UCSD-AML1 (cell line): ENCODE measurements at regions not wholly inside any gene's neighbourhood (a gene's known extent, or its start where the extent isn't known, plus 50 kb on each side); places are given as distances from the start of the nearest gene placed in this dataset.
A peak's percentile ranks its signal among the peaks of the same experiment; 100 is the strongest.
"Not testable (repeated sequence)": the region's sequence is repeated elsewhere in the genome, so short reads cannot be mapped to it uniquely, and the experiment has no call there.

Experiments
- DNase-seq: peaks from one replicate; lab custom pipeline; 2025; ENCODE audit not compliant: unreplicated experiment; lab: John Stamatoyannopoulos, UW

GRCh38 chr10:126722726-126723125, 52.2 kb upstream of the C10orf90 start:
- no peak for DNase-seq

- no peak for DNase-seq
These were observed 52.7 kb upstream of the C10orf90 start for GRCh38 chr10:126723226-126723625.

GRCh38 chr10:126729314-126729870, 58.9 kb upstream of the C10orf90 start:
- no peak for DNase-seq

- DNase-seq = no peak
These were observed 60.5 kb upstream of the C10orf90 start for GRCh38 chr10:126730856-126731609.

- no peak for DNase-seq
These were observed 61.1 kb upstream of the C10orf90 start for GRCh38 chr10:126731610-126731990.

GRCh38 chr10:126732308-126732707, 61.8 kb upstream of the C10orf90 start:
- no peak for DNase-seq

- no peak for DNase-seq
These were observed 62.4 kb upstream of the C10orf90 start for GRCh38 chr10:126732868-126733267.

GRCh38 chr10:126734015-126734414, 63.5 kb upstream of the C10orf90 start:
- no peak for DNase-seq

GRCh38 chr10:126734967-126735366, 64.5 kb upstream of the C10orf90 start:
- DNase-seq = no peak

- no peak for DNase-seq
These were observed 65.6 kb upstream of the C10orf90 start for GRCh38 chr10:126736142-126736541.

GRCh38 chr10:126736727-126737126, 66.2 kb upstream of the C10orf90 start:
- no peak for DNase-seq

GRCh38 chr10:126738001-126738400, 67.5 kb upstream of the C10orf90 start:
- no peak for DNase-seq

GRCh38 chr10:126744571-126744970, 74.1 kb upstream of the C10orf90 start:
- no peak for DNase-seq

- peak; percentile 67 for DNase-seq
These were observed 78.6 kb upstream of the C10orf90 start for GRCh38 chr10:126749015-126749655.

- no peak for DNase-seq
These were observed 84.5 kb upstream of the C10orf90 start for GRCh38 chr10:126754966-126755365.

GRCh38 chr10:126758867-126759266, 88.4 kb upstream of the C10orf90 start:
- no peak for DNase-seq

GRCh38 chr10:126759531-126759930, 89.0 kb upstream of the C10orf90 start:
- DNase-seq = no peak

- DNase-seq = not testable (repeated sequence)
These were observed 96.2 kb upstream of the C10orf90 start for GRCh38 chr10:126766646-126767045.

GRCh38 chr10:126770809-126771208, 100.3 kb upstream of the C10orf90 start:
- no peak for DNase-seq

- no peak for DNase-seq
These were observed 105.7 kb upstream of the C10orf90 start for GRCh38 chr10:126776168-126776567.

- no peak for DNase-seq
These were observed 107.2 kb upstream of the C10orf90 start for GRCh38 chr10:126777714-126778113.

- DNase-seq = no peak
These were observed 111.1 kb upstream of the C10orf90 start for GRCh38 chr10:126781450-126782216.
